H1 (cell line): ENCODE measurements at regions not wholly inside any gene's neighbourhood (a gene's known extent, or its start where the extent isn't known, plus 50 kb on each side); places are given as distances from the start of the nearest gene placed in this dataset.

Source experiments
- BACH1 ChIP-seq: IDR thresholded peaks from 2 replicates; pipeline ENCODE4 v1.6.1; 2012; ENCODE audit warnings: low read length, improper control_type of control experiment
- CEBPB ChIP-seq: IDR thresholded peaks from 2 replicates; pipeline ENCODE4 v1.6.1; 2012; ENCODE audit warnings: low read depth, low read length
- CHD1 ChIP-seq: IDR thresholded peaks from 2 replicates; pipeline ENCODE4 v1.6.1; 2012; ENCODE audit warnings: low read depth, low read length, improper control_type of control experiment
- CHD2 ChIP-seq: IDR thresholded peaks from 2 replicates; pipeline ENCODE4 v1.6.1; 2012; ENCODE audit warnings: low read length, improper control_type of control experiment
- CREB1 ChIP-seq: IDR thresholded peaks from 2 replicates; pipeline ENCODE4 v1.6.1; 2012; ENCODE audit warnings: inconsistent platforms
- HDAC2 ChIP-seq, 2 experiments: fragments of 300-600 bp in 1 of 2; sonication (generic) in 1 of 2; IDR thresholded peaks; 2 replicates each; pipeline ENCODE4 v1.6.1; 2011 to 2012; ENCODE audit warnings: low read depth in 2 of 2, low read length in 2 of 2, mild to moderate bottlenecking in 2 of 2, moderate library complexity in 2 of 2, borderline replicate concordance in 1 of 2, inconsistent platforms in 1 of 2
- KDM1A ChIP-seq: fragments of 200-600, 300-600 bp; sonication (generic); IDR thresholded peaks from 2 replicates; pipeline ENCODE4 v1.7.1; 2016; ENCODE audit warnings: mild to moderate bottlenecking, low read length, borderline replicate concordance
- NRF1 ChIP-seq: IDR thresholded peaks from 2 replicates; pipeline ENCODE4 v1.6.1; 2011; ENCODE audit warnings: mild to moderate bottlenecking, low read depth, low read length, improper control_type of control experiment
- POLR2A ChIP-seq, 2 experiments: IDR thresholded peaks; 1 replicate in 1 of 2; 2 replicates in 1 of 2; pipeline ENCODE4 v1.6.1; 2011; ENCODE audit warnings: low read depth in 2 of 2, low read length in 2 of 2, mild to moderate bottlenecking in 2 of 2; ENCODE audit errors: control extremely low read depth in 1 of 2
- RFX5 ChIP-seq: IDR thresholded peaks from 2 replicates; pipeline ENCODE4 v1.6.1; 2011; ENCODE audit warnings: low read depth, low read length, improper control_type of control experiment, borderline replicate concordance
- SP1 ChIP-seq: IDR thresholded peaks from 2 replicates; pipeline ENCODE4 v1.6.1; 2011; ENCODE audit warnings: low read depth, low read length
- TAF1 ChIP-seq: IDR thresholded peaks from 2 replicates; pipeline ENCODE4 v1.6.1; 2011; ENCODE audit warnings: mild to moderate bottlenecking, low read depth, low read length
- YY1 ChIP-seq: IDR thresholded peaks from 2 replicates; pipeline ENCODE4 v1.6.1; 2011; ENCODE audit warnings: low read depth, mild to moderate bottlenecking, low read length
- TF ChIP-seq, protein P1 (sequence below), 3 experiments: IDR thresholded peaks; 1 replicate in 2 of 3; 2 replicates in 1 of 3; pipeline versions ENCODE4 v1.5.1 to v1.6.1; 2011; ENCODE audit warnings: low read length in 3 of 3, mild to moderate bottlenecking in 3 of 3, inconsistent platforms in 2 of 3, low read depth in 1 of 3, moderate library complexity in 1 of 3; ENCODE audit not compliant: insufficient read depth in 1 of 3; ENCODE audit errors: control extremely low read depth in 1 of 3

- no peak for TF ChIP-seq BACH1
- TF ChIP-seq POLR2A (IDR thresholded peaks at IDR 0.05; ENCODE audit: control extremely low read depth in 1 of 2, low read depth in 2 of 2, low read length in 2 of 2), result no peak
- TF ChIP-seq SP1, result no peak
- TF ChIP-seq, protein P1, sequence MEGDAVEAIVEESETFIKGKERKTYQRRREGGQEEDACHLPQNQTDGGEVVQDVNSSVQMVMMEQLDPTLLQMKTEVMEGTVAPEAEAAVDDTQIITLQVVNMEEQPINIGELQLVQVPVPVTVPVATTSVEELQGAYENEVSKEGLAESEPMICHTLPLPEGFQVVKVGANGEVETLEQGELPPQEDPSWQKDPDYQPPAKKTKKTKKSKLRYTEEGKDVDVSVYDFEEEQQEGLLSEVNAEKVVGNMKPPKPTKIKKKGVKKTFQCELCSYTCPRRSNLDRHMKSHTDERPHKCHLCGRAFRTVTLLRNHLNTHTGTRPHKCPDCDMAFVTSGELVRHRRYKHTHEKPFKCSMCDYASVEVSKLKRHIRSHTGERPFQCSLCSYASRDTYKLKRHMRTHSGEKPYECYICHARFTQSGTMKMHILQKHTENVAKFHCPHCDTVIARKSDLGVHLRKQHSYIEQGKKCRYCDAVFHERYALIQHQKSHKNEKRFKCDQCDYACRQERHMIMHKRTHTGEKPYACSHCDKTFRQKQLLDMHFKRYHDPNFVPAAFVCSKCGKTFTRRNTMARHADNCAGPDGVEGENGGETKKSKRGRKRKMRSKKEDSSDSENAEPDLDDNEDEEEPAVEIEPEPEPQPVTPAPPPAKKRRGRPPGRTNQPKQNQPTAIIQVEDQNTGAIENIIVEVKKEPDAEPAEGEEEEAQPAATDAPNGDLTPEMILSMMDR (IDR thresholded peaks at IDR 0.05; ENCODE audit: control extremely low read depth in 1 of 3, insufficient read depth in 1 of 3, low read depth in 1 of 3, low read length in 3 of 3), result no peak
- TF ChIP-seq CEBPB, result no peak
- no peak for TF ChIP-seq CHD1
- TF ChIP-seq CHD2, result no peak
- no peak for TF ChIP-seq HDAC2 (IDR thresholded peaks at IDR 0.05; ENCODE audit: borderline replicate concordance in 1 of 2, low read depth in 2 of 2, low read length in 2 of 2)
- TF ChIP-seq TAF1, result no peak
- TF ChIP-seq RFX5, result no peak
- no peak for TF ChIP-seq CREB1
- no peak for TF ChIP-seq KDM1A
- no peak for TF ChIP-seq NRF1
- TF ChIP-seq YY1, result no peak
Measured at GRCh38 chr12:98064501-98064900, 450.9 kb upstream of the TMPO start.
